Fibroblast of the aortic adventitia (primary cell): ENCODE measurements at regions not wholly inside any gene's neighbourhood (a gene's known extent, or its start where the extent isn't known, plus 50 kb on each side); places are given as distances from the start of the nearest gene placed in this dataset.

Experiments used
- DNase-seq: peaks from one replicate; pipeline ENCODE4 v3.0.0-alpha.2; 2010; ENCODE audit warnings: low read depth
- H3K4me3 ChIP-seq: 2 replicates; pipeline ENCODE4 v1.5.1; 2011; ENCODE audit warnings: low read depth, mild to moderate bottlenecking, control low read depth, low read length, moderate library complexity
- TF ChIP-seq, protein P1 (sequence below): IDR thresholded peaks from 2 replicates; pipeline ENCODE4 v1.5.1; 2011; ENCODE audit warnings: mild to moderate bottlenecking, low read length, control low read depth, inconsistent platforms; ENCODE audit not compliant: insufficient read depth

DNA sequence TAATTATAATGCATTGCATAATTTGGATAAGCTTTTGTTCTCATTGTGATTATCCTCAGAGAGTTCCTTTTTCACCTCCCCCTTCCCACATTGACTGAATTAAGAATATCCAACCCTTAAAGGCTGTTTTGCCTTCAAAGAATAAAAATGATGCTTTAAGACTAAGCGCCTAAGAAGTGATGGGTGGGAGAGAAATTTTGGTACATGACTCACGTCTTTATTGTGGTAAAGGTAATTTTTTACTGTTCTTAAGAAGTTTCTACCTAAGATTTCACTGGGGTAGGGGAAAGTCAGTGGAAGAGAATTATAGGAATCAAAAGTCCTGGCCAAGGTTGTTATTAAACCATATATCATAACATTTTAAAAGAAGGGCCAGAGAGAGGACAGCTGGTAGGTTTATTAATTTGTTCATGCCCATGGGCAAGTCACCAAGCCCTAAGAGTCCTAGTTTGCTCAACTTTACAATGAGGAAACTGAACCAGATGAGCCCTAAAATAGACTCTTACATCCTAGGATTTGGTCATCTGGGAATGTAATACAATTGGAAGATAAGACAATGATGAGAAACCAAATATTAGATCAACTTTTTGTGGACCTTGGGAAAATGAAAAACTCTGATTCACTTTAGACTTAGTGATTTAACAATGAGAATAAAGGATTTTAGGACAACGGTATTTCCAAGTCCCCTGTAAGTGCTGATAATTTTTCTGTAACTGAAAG lies 101.1 kb upstream of the RASGRP1 start:
- TF ChIP-seq, protein P1, sequence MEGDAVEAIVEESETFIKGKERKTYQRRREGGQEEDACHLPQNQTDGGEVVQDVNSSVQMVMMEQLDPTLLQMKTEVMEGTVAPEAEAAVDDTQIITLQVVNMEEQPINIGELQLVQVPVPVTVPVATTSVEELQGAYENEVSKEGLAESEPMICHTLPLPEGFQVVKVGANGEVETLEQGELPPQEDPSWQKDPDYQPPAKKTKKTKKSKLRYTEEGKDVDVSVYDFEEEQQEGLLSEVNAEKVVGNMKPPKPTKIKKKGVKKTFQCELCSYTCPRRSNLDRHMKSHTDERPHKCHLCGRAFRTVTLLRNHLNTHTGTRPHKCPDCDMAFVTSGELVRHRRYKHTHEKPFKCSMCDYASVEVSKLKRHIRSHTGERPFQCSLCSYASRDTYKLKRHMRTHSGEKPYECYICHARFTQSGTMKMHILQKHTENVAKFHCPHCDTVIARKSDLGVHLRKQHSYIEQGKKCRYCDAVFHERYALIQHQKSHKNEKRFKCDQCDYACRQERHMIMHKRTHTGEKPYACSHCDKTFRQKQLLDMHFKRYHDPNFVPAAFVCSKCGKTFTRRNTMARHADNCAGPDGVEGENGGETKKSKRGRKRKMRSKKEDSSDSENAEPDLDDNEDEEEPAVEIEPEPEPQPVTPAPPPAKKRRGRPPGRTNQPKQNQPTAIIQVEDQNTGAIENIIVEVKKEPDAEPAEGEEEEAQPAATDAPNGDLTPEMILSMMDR, result no peak
- DNase-seq, result no peak
- no peak overlapping the region for H3K4me3 ChIP-seq

DNA sequence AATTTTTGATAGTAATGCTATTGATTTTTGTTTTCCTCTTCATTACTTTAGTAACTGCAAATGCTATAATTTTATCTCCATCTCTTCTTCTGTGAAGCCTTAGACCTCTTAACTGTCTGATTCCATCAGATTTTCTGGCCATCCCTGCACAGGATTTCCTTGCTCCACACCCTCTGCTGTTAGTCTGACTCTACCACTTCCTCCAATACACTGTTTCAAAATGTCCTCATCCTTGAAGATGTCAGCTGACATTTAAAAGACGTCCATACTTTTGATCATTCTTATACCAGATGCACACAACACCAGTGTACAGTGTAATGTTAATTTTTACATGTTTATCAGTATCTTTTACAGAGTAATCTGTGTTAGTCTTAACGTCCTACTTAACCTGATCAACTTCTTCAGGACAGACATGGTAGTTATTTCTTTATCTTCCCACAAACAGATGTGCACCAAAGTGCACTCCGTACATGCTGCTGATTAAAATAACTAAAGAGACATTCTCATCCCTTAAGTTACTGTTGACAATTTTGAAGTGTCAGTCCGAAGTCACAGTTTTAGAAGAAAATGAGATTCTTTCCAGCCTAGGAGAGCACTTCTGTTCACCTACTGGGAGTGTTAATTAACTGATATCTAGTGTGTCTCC lies 102.4 kb upstream of the RASGRP1 start:
- no peak for DNase-seq
- TF ChIP-seq, protein P1, result no peak
- H3K4me3 ChIP-seq, result no peak overlapping the region

DNA sequence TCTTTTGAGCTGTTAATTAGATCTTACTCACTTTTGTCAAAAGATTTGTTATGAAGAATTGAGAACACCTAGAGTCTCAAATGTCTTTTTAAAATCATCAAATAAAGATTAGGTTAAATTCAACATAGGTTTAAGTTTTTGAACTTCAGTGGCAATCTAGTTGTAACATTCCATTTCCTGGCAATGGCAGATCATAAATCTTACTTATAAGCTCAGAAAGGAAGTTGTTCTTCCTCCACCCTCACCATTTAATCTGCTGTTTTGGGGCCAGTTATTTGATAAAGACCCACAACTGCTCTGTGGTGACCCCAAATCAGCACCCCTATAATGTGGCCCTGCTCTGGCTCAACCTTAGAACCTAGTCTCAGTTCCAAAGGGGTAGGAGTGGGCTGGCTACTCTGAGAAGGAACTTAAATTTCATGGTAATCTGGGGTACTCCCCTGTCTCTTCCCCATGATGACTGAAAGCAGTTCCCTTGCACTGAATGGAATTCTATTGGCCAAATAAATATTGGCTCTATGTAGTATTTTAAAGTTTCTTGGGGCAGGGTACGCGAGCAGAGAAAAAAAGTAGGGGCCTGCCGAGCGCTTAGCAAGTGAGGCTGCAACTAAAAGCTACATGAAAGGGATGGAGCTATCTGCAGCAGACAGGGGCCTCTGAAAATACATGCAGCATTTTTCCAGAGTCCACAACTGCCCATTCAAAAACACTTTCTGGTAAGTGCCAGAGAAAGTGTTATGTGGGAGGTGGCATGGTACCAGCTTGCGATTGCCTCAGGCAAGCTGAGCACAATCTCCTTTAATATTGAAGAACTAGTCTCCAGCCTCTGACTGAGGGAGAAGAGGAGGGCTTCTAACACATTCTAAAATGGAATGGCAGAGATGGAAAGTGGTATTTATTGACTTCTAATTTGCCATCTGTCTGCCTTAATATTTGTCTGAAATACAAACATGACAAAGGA lies 103.6 kb upstream of the RASGRP1 start:
- DNase-seq, result no peak
- no peak overlapping the region for H3K4me3 ChIP-seq
- TF ChIP-seq, protein P1, result no peak

DNA sequence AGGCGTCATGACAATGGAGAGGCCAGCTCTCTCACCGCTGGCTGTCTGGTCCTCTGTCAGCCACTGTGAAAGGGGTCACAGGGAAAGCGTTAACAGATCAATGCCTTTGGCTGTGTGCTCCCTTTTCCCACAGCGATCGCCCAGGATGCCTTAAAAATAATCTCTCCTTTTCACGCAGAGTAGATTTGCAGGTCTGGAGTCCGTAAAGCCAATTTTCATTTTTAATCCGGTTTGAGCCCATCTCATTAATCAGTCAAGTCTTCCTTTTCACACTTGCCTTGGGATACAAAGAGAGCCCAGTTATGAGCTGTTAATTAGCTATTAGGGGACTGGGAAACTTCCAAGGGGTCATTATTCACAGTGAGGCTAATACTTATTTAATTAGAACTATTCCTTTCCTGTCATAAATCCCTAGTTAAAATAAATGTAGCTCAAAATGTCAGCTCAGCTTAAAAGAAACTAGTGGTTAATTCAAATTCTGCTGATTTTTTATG lies 104.3 kb upstream of the RASGRP1 start:
- no peak for DNase-seq
- TF ChIP-seq, protein P1, result no peak
- H3K4me3 ChIP-seq, result no peak overlapping the region

DNA sequence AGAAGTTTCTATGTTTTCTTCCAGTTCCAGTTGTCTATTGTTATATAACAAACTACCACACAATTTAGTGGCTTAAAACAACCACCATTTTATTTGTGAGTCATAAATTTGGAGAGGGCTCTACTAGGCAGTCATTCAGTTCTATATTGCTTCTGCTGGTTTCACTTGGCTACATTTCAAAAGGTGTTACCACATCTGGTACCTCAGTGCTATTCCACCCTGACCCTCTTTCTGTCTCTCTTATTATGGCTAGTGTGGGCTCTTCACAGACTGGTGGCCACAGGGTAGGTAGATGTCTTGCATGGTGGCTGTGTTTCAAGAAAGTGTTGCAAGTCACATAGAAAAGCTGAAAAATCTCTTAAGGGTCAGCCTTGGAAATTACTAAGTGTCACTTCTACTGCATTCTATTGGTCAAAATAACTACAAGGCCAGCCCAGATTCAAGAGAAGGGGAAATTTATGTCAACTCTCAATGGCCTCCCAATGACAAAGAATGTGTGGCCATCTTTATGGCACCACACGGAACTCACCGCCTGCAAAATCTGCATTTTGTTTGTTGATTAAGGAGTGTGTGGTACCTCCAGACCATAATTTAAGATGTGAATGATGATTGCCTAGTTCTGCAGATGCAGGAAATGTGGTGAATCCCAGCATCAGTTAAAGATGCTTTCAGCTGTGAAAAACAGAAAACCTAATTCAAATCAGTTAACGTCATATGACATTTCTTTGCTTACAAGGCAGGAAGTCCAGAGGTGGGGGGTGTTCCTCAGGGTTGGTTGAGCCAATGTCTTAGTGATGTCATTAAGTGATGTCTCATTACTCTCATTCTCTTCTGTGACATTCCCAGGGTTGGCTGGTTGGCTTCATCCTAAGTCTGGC lies 105.8 kb upstream of the RASGRP1 start:
- TF ChIP-seq, protein P1, result no peak
- no peak overlapping the region for H3K4me3 ChIP-seq
- DNase-seq, result no peak

DNA sequence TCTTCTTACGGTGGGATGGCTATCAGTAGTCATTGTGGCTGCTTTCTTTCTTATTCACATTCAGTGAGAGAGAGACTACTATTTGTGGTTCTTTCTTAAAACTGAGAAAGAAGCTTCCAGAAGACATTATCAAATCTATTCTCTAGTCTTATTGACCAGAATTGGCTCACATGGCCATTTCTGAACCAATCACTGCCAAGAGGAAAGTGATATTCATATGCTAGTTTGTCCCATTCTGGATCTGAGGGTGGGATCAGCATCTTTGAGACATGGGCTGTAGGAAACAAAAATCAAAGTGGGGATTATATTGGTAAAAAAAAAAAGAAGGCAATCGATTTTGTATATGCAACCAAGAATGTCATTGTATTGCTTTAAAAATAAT lies 106.4 kb upstream of the RASGRP1 start:
- DNase-seq, result no peak
- no peak overlapping the region for H3K4me3 ChIP-seq
- TF ChIP-seq, protein P1, result no peak
